GM10248 (cell line): ENCODE measurements at regions not wholly inside any gene's neighbourhood (a gene's known extent, or its start where the extent isn't known, plus 50 kb on each side); places are given as distances from the start of the nearest gene placed in this dataset.

Experiments
- CTCF ChIA-PET: fragments of 300-600 bp; sonication (Branson Sonifier 250); formaldehyde crosslinking; extraction: SDS; loops from one replicate; lab custom pipeline; 2021; ENCODE audit warnings: antibody characterized with exemption; lab: Yijun Ruan, JAX
- POLR2A ChIA-PET: fragments of 350-650 bp; sonication (Branson Sonifier 250); formaldehyde crosslinking; extraction: SDS; loops from one replicate; lab custom pipeline; 2020; ENCODE audit warnings: antibody characterized with exemption; lab: Yijun Ruan, JAX
- DNase-seq: peaks from one replicate; pipeline ENCODE4 v3.0.0; 2012; ENCODE audit errors: extremely low spot score
- CTCF ChIP-seq: IDR thresholded peaks from 2 replicates; pipeline ENCODE4 v1.5.1; 2012; ENCODE audit warnings: mild to moderate bottlenecking, low read depth; ENCODE audit errors: extremely low read depth, missing control alignments, control extremely low read depth

DNA sequence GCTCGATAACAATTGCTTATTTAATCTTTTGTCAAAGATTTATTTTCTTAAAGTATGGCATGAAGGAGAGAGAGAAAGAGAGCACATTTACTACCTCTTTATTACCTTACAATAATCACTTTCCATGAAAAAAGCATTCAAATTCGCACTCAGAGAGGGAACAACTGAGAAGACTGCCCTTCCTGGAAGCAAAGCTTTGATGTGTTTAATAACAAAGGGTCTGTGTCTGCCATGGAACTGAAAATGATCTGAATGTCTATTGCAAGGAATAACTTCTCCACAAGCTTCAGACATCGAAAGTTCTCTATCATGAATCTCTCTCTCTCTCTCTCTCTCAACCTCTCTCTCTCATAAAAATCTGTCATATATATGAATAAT lies 308.9 kb downstream of the HDGFL1 start:
- ChIA-PET CTCF (interaction anchor here (0.9 to 1.0 kb wide), 2 partner anchors 18 to 90 kb away, joined by 3 read pairs; no protein-coding TSS in a partner anchor), POLR2A (no interaction called here)
- DNase-seq: no peak
- no peak for TF ChIP-seq CTCF

DNA sequence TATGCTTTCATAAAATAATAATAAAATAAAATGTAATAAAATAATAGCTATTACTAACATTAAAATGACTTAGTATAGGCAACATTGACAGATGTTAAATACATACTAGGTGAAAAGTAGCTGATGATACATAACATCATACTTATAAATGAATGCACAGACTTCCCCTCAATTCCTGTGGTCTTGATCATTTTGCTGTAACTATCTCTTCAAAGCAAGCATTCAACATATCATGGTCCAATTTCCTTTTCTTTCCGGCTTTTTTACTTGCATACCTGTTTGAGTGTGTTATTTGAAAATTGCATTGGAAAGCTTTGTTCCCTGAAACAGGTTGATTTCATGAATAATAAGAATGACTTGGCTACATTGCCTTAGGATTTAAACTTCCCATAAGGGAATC lies 309.3 kb downstream of the HDGFL1 start:
- DNase-seq: no peak
- CTCF ChIA-PET: interaction anchor here (0.7 to 1.0 kb wide), 3 partner anchors 17 to 90 kb away, joined by 3 read pairs; no protein-coding TSS in a partner anchor
- no peak for TF ChIP-seq CTCF
- POLR2A ChIA-PET: no interaction called here

DNA sequence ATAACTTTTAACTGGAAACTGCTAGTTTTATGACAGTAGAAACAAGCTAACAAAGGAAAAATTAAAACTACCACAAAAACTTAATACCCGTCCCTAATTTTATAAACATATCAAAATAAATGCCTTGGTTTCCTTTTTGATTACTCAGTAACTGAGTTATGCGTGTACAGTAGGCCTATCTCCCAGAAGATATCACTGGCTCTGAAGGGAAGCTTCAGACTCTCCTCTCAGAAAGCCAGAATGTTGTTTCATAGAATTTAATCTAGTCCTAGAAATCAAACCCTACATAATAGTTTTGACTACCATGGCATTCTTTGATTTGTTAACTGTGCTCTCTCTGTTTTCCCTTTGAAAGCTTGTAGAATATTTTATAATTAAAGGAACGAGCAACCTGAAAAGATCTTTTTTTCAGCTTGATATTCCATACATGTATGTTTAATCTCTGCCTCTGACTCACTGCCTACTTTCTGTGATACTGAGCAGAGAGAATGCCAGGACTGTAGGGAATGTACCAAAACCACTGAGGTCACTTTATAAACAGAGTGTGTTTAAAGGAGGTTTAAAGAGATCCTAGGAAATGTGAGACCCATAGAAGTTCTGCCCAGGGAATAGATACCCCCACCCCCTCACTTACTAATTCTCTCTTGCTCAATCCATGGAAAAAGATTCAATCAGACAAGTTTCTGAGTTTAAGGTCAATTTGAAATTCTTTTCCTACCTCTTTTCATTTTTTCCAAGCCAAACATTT lies 311.5 kb downstream of the HDGFL1 start:
- ChIA-PET POLR2A (no interaction called here), CTCF (interaction anchor here (2.0 kb wide), 1 partner anchor 11 kb away, joined by 5 read pairs; no protein-coding TSS in a partner anchor)
- no peak for TF ChIP-seq CTCF
- no peak for DNase-seq

DNA sequence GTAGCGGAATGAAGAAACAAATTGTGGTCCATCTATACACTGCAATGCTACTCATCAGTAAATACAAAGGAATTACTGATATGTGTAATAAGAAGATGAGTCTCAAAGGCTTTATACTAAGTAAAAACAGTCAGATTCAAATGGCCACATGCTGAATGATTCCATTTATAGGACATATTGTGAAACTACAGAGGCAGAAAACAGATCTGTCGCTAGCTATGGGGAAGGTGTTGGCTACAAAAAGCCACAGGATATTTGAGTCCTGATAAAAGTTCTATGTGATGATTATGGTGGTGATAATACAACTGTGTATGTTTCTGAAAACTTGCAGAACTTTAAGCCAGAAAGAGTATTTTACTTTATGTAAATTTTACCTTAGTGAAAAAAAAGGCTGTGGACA lies 313.2 kb downstream of the HDGFL1 start:
- no peak for TF ChIP-seq CTCF
- CTCF ChIA-PET: interaction anchor here (1.5 kb wide), 1 partner anchor 9 kb away, joined by 4 read pairs; no protein-coding TSS in a partner anchor
- POLR2A ChIA-PET: no interaction called here
- DNase-seq: no peak

DNA sequence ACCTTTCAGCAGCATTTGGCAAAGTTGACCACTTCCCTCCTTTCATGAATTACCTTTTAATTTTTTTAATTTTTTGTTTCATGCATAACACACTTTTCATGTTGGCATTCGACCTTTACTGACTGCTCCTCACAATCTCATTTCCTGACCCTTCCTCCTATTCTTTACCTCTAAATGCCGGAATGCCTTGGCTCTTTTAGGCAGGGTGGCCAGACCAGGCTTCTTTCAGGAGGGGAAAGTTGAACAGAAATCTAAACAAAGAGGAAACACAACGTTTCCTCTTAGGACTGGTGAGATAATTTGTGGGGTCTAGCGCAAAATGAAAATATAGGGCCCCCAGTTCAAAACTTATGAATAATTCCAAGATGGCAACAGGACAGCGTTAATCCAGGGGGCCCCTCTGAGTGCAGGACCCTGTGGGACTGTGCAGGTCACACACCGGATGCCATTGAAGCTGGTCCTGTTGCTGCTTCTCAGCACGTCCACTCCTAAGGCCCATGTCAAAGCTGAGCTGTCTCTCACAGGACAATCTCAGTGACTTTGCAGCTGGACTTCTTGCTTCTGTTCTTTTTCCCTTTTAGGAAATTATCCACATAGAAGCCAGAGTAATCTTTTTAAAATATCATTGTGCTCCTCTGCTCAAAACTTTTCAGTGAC lies 313.8 kb downstream of the HDGFL1 start:
- ChIA-PET CTCF (interaction anchor here (1.5 kb wide), 1 partner anchor 9 kb away, joined by 4 read pairs; no protein-coding TSS in a partner anchor), POLR2A (no interaction called here)
- DNase-seq: no peak
- no peak for TF ChIP-seq CTCF

DNA sequence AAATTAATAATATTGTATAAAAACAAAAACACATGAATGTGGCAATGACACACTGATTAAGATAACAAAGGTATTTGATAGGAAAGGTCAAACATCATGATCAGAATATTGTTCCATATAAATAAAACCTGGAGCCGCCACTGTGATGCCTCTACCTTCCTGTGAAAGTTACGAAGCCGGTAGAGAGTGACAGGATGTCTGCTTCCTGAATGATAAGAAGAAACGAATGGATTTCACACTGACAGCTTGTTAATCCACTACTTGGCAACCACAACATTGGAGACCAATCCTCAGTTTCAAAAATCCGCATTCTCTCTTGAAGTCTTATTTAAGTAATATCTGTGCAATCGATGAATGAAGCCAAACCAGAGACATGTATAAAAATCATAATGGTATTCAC lies 315.1 kb downstream of the HDGFL1 start:
- CTCF ChIA-PET: no interaction called here
- no peak for DNase-seq
- TF ChIP-seq CTCF: no peak
- POLR2A ChIA-PET: no interaction called here
